Thyroid gland (tissue), 4 donors: ENCODE measurements at regions not wholly inside any gene's neighbourhood (a gene's known extent, or its start where the extent isn't known, plus 50 kb on each side); places are given as distances from the start of the nearest gene placed in this dataset.

Source experiments
- DNase-seq, 2 donors: peaks; one replicate each; pipeline ENCODE4 v3.0.0-alpha.2; 2019
- H3K27ac ChIP-seq, 3 donors: fragments of 200-600 bp; sonication (generic); 1 replicate in 2 of 3; 2 replicates in 1 of 3; pipeline ENCODE4 v1.5.1; 2016 to 2019; ENCODE audit warnings: mild to moderate bottlenecking in 1 of 3, moderate library complexity in 1 of 3
- H3K27me3 ChIP-seq: fragments of 200-600 bp; sonication (generic); one replicate; pipeline ENCODE4 v1.5.1; 2019
- H3K36me3 ChIP-seq, 2 donors: fragments of 200-600 bp; sonication (generic); one replicate each; pipeline ENCODE4 v1.5.1; 2016 to 2019
- H3K4me1 ChIP-seq, 2 donors: fragments of 200-600 bp; sonication (generic); one replicate each; pipeline ENCODE4 v1.5.1; 2017 to 2019
- H3K4me3 ChIP-seq, 3 donors: fragments of 200-600 bp; sonication (generic); replicated peaks in 1 of 3; 1 replicate in 2 of 3; 2 replicates in 1 of 3; pipeline ENCODE4 v1.5.1; 2016; ENCODE audit warnings: mild to moderate bottlenecking in 1 of 3
- H3K9me3 ChIP-seq: fragments of 200-600 bp; sonication (generic); one replicate; pipeline ENCODE4 v1.5.1; 2017
- CTCF ChIP-seq, 6 experiments: fragments of 200-600 bp in 3 of 6; fragments of 450-650 bp in 3 of 6; sonication (generic) in 3 of 6; IDR thresholded peaks; one replicate each; pipeline ENCODE4 v1.5.1; 2016 to 2019; ENCODE audit warnings: antibody characterized with exemption in 6 of 6, mild to moderate bottlenecking in 2 of 6, inconsistent platforms in 1 of 6, moderate library complexity in 1 of 6
- POLR2A ChIP-seq, 2 donors: fragments of 450-650 bp; IDR thresholded peaks; one replicate each; pipeline ENCODE4 v1.6.1; 2017; ENCODE audit warnings: antibody characterized with exemption in 2 of 2, mild to moderate bottlenecking in 2 of 2, moderate library complexity in 1 of 2
- WGBS, 2 donors: methylation state at CpG; one replicate each; pipeline ENCODE4 v1.1.5; 2017; 5-methylcytosine and 5-hydroxymethylcytosine counted together
- intact Hi-C: fragments of 100-400 bp; cut with DNase I; formaldehyde crosslinking; loops from one replicate; pipeline ENCODE4 v1.15.1; 2023

GRCh38 chr20:56820984-56821383, 191.9 kb downstream of the TFAP2C start:
- DNase-seq = no peak
- H3K36me3 ChIP-seq = no peaks in the 10 kb centered on the region
- no peak overlapping the region for H3K27ac ChIP-seq
- intact Hi-C loops = no loop called here
- H3K27me3 ChIP-seq = no peaks in the 10 kb centered on the region
- H3K4me3 ChIP-seq = no peak overlapping the region
- 85 to 90% methylated on average over 3 of the region's 3 CpGs for WGBS, 2 donors
- no peaks in the 10 kb centered on the region for H3K4me1 ChIP-seq
- no peaks in the 10 kb centered on the region for H3K9me3 ChIP-seq
- TF ChIP-seq POLR2A (IDR thresholded peaks at IDR 0.05) = no peak
- no peak for TF ChIP-seq CTCF (IDR thresholded peaks at IDR 0.05)

- no peak overlapping the region for H3K4me3 ChIP-seq
- no peak for TF ChIP-seq POLR2A (IDR thresholded peaks at IDR 0.05)
- no peak for TF ChIP-seq CTCF (IDR thresholded peaks at IDR 0.05)
- H3K27me3 ChIP-seq = no peaks in the 10 kb centered on the region
- intact Hi-C loops = no loop called here
- H3K27ac ChIP-seq = no peak overlapping the region
- no peak for DNase-seq
- no peaks in the 10 kb centered on the region for H3K36me3 ChIP-seq
- no peaks in the 10 kb centered on the region for H3K4me1 ChIP-seq
- WGBS, 2 donors = 62 to 69% methylated on average over 4 of the region's 4 CpGs
- no peaks in the 10 kb centered on the region for H3K9me3 ChIP-seq
Measured at GRCh38 chr20:56826306-56826704, 197.2 kb downstream of the TFAP2C start.

GRCh38 chr20:56826705-56827665, 197.9 kb downstream of the TFAP2C start:
- no peaks in the 10 kb centered on the region for H3K36me3 ChIP-seq
- no peaks in the 10 kb centered on the region for H3K9me3 ChIP-seq
- WGBS, 2 donors = 54 to 58% methylated on average over 22 of the region's 22 CpGs
- H3K27ac ChIP-seq = no peak overlapping the region
- intact Hi-C loops = no loop called here
- H3K4me1 ChIP-seq = no peaks in the 10 kb centered on the region
- TF ChIP-seq POLR2A (IDR thresholded peaks at IDR 0.05) (no peak), CTCF (IDR thresholded peaks at IDR 0.05) (no peak)
- H3K27me3 ChIP-seq = no peaks in the 10 kb centered on the region
- DNase-seq = no peak
- H3K4me3 ChIP-seq = no peak overlapping the region

- 65 to 67% methylated on average over 14 of the region's 14 CpGs for WGBS, 2 donors
- intact Hi-C loops = no loop called here
- H3K27ac ChIP-seq = no peak overlapping the region
- no peaks in the 10 kb centered on the region for H3K9me3 ChIP-seq
- no peaks in the 10 kb centered on the region for H3K36me3 ChIP-seq
- H3K27me3 ChIP-seq = no peaks in the 10 kb centered on the region
- no peak for DNase-seq
- H3K4me3 ChIP-seq = no peak overlapping the region
- no peaks in the 10 kb centered on the region for H3K4me1 ChIP-seq
- TF ChIP-seq POLR2A (IDR thresholded peaks at IDR 0.05) (no peak), CTCF (IDR thresholded peaks at IDR 0.05) (no peak)
Measured at GRCh38 chr20:56827763-56828162, 198.7 kb downstream of the TFAP2C start.

GRCh38 chr20:56828402-56828801, 199.3 kb downstream of the TFAP2C start:
- 93 to 95% methylated on average over 9 of the region's 9 CpGs for whole genome bisulfite sequencing, 2 donors
- DNase-seq = no peak
- H3K27me3 ChIP-seq = no peaks in the 10 kb centered on the region
- no peaks in the 10 kb centered on the region for H3K9me3 ChIP-seq
- no peak overlapping the region for H3K4me3 ChIP-seq
- H3K36me3 ChIP-seq = no peaks in the 10 kb centered on the region
- TF ChIP-seq POLR2A (IDR thresholded peaks at IDR 0.05) (no peak), CTCF (IDR thresholded peaks at IDR 0.05) (no peak)
- peaks cover 0 to 4% of the 10 kb centered on the region in 2 donors for H3K4me1 ChIP-seq
- intact Hi-C loops = no loop called here
- H3K27ac ChIP-seq = no peak overlapping the region
